Lung (tissue), 11 donors: ENCODE measurements at regions not wholly inside any gene's neighbourhood (a gene's known extent, or its start where the extent isn't known, plus 50 kb on each side); places are given as distances from the start of the nearest gene placed in this dataset.
A peak's percentile ranks its signal among the peaks of the same experiment; 100 is the strongest.

Source experiments
- ATAC-seq: fragments of 200-7000 bp; cut with Tn5 transposase; one replicate; pipeline ENCODE4 v1.9.1; 2020; ENCODE audit warnings: moderate number of reproducible peaks; ENCODE audit not compliant: insufficient read depth, low FRiP score
- DNase-seq, 3 donors: peaks; one replicate each; pipeline ENCODE4 v3.0.0-alpha.2; 2013 to 2017
- H3K27ac ChIP-seq, 2 donors: one replicate each; pipeline ENCODE4 v1.5.1; 2013; ENCODE audit warnings: mild to moderate bottlenecking in 2 of 2, moderate library complexity in 2 of 2, control low read depth in 1 of 2, inconsistent platforms in 1 of 2, low read depth in 1 of 2, low read length in 1 of 2
- H3K27me3 ChIP-seq, 3 donors: one replicate each; pipeline ENCODE4 v1.5.1; 2013; ENCODE audit warnings: low read length in 2 of 3; ENCODE audit not compliant: control insufficient read depth in 3 of 3, insufficient read depth in 3 of 3
- H3K36me3 ChIP-seq, 4 donors: one replicate each; pipeline ENCODE4 v1.5.1; 2013; ENCODE audit warnings: low read length in 4 of 4, mild to moderate bottlenecking in 1 of 4, moderate library complexity in 1 of 4; ENCODE audit not compliant: control insufficient read depth in 4 of 4, insufficient read depth in 4 of 4
- H3K4me1 ChIP-seq, 5 donors: one replicate each; pipeline ENCODE4 v1.5.1; 2013; ENCODE audit warnings: low read length in 5 of 5, mild to moderate bottlenecking in 2 of 5, moderate library complexity in 1 of 5; ENCODE audit not compliant: control insufficient read depth in 5 of 5, insufficient read depth in 5 of 5
- H3K4me3 ChIP-seq: one replicate; pipeline ENCODE4 v1.5.1; 2013; ENCODE audit warnings: mild to moderate bottlenecking, control low read depth, moderate library complexity
- H3K9ac ChIP-seq, 2 donors: one replicate each; pipeline ENCODE4 v1.5.1; 2013; ENCODE audit warnings: low read length in 2 of 2, control low read depth in 1 of 2; ENCODE audit not compliant: insufficient read depth in 1 of 2
- H3K9me3 ChIP-seq, 4 donors: one replicate each; pipeline ENCODE4 v1.5.1; 2013; ENCODE audit warnings: low read length in 3 of 4, mild to moderate bottlenecking in 1 of 4, moderate library complexity in 1 of 4; ENCODE audit not compliant: control insufficient read depth in 4 of 4, insufficient read depth in 3 of 4
- CTCF ChIP-seq: IDR thresholded peaks from 2 replicates; pipeline ENCODE4 v1.5.1; 2012; ENCODE audit warnings: mild to moderate bottlenecking; ENCODE audit errors: control extremely low read depth, extremely low read depth
- WGBS, 2 donors: extraction: QIAGEN DNeasy Blood & Tissue Kit; methylation state at CpG; one replicate each; pipeline ENCODE4 v1.1.7; 2013; 5-methylcytosine and 5-hydroxymethylcytosine counted together
- donor health status: control.
- donor health status: control.
- donor health status: Bipolar disorder and iron deficiency.
- donor health status: healthy.
- donor health status: DM: yes; HTN: yes; CAD: no.

- H3K9me3 ChIP-seq = no peaks in the 10 kb centered on the region
- TF ChIP-seq CTCF = no peak
- DNase-seq (no peak), ATAC-seq (no peak)
- no peaks in the 10 kb centered on the region for H3K36me3 ChIP-seq
- H3K27me3 ChIP-seq = no peaks in the 10 kb centered on the region
- H3K4me1 ChIP-seq = peaks cover 0 to 15% (median 0%) of the 10 kb centered on the region in 5 donors
- H3K9ac ChIP-seq = no peak overlapping the region
- peak overlapping the region in 1 of 2 donors; percentile 88 for H3K27ac ChIP-seq
- H3K4me3 ChIP-seq = no peak overlapping the region
- 53 to 56% methylated on average over 5 of the region's 5 CpGs for WGBS, 2 donors
Observed at GRCh38 chr1:235919833-235920441, 53.2 kb upstream of the LYST start.

DNA sequence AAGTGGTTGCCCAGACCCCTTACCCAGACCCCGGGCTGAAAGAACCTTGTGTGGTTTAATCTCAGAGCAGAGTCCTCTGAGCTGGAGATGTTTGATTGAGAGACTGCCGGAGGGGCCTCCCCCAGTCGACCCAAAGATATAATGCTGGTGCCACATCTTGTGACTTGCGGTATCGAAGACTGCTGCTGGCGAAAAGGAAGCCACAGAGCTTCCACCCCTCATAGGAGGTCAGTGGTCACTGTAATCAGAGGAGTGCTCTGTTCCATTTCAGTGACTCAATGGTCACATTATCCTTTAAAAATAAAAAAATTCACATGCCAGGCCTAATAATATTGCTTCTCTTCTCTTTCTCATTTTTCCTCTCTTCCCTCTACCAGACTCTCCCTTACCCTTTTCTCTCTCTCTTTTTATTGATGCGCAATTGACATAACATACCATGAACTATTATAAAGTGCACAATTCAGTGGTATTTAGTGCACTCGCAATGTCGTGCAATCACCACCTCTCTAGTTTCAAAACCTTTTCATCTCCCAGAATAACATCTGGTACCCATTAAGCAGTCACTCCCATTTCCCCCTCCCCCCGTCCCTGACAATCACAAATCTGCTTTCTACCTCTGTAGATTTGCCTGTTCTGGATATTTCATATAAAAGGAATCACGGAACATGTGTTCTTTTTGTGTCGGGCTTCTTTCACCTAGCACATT, 52.6 kb upstream of the LYST start:
- Histone ChIP-seq H3K27me3 (no peaks in the 10 kb centered on the region), H3K27ac (peak overlapping the region in 1 of 2 donors; percentile 48), H3K9me3 (no peaks in the 10 kb centered on the region), H3K4me3 (no peak overlapping the region), H3K4me1 (peaks cover 0 to 15% (median 0%) of the 10 kb centered on the region in 5 donors), H3K9ac (no peak overlapping the region), H3K36me3 (no peaks in the 10 kb centered on the region)
- 63 to 77% methylated on average over 12 of the region's 12 CpGs for WGBS, 2 donors
- no peak for ATAC-seq
- DNase-seq = no peak
- TF ChIP-seq CTCF = no peak

- H3K4me1 ChIP-seq = peaks cover 0 to 13% (median 0%) of the 10 kb centered on the region in 5 donors
- ATAC-seq (no peak), DNase-seq (no peak)
- TF ChIP-seq CTCF = no peak
- no peaks in the 10 kb centered on the region for H3K36me3 ChIP-seq
- no peak overlapping the region for H3K9ac ChIP-seq
- H3K9me3 ChIP-seq = no peaks in the 10 kb centered on the region
- H3K4me3 ChIP-seq = no peak overlapping the region
- no peaks in the 10 kb centered on the region for H3K27me3 ChIP-seq
- 86 to 94% methylated on average over 5 of the region's 5 CpGs for WGBS, 2 donors
- H3K27ac ChIP-seq = peak overlapping the region in 1 of 2 donors; percentile 54
Observed at GRCh38 chr1:235918465-235918864, 51.8 kb upstream of the LYST start.
